GM10248 (cell line): ENCODE measurements at regions not wholly inside any gene's neighbourhood (a gene's known extent, or its start where the extent isn't known, plus 50 kb on each side); places are given as distances from the start of the nearest gene placed in this dataset.
A peak's percentile ranks its signal among the peaks of the same experiment; 100 is the strongest.

Source experiments
- CTCF ChIA-PET: fragments of 300-600 bp; sonication (Branson Sonifier 250); formaldehyde crosslinking; extraction: SDS; loops from one replicate; lab custom pipeline; 2021; ENCODE audit warnings: antibody characterized with exemption; lab: Yijun Ruan, JAX
- POLR2A ChIA-PET: fragments of 350-650 bp; sonication (Branson Sonifier 250); formaldehyde crosslinking; extraction: SDS; loops from one replicate; lab custom pipeline; 2020; ENCODE audit warnings: antibody characterized with exemption; lab: Yijun Ruan, JAX
- DNase-seq: peaks from one replicate; pipeline ENCODE4 v3.0.0; 2012; ENCODE audit errors: extremely low spot score
- CTCF ChIP-seq: IDR thresholded peaks from 2 replicates; pipeline ENCODE4 v1.5.1; 2012; ENCODE audit warnings: mild to moderate bottlenecking, low read depth; ENCODE audit errors: extremely low read depth, missing control alignments, control extremely low read depth

- CTCF ChIA-PET, result interaction anchor here (1.3 kb wide), 1 partner anchor 255 kb away, joined by 4 read pairs; no protein-coding TSS in a partner anchor
- TF ChIP-seq CTCF, result no peak
- DNase-seq, result no peak
- POLR2A ChIA-PET, result no interaction called here
These were observed 93.1 kb downstream of the NCR2 start for GRCh38 chr6:41428336-41428995.

DNA sequence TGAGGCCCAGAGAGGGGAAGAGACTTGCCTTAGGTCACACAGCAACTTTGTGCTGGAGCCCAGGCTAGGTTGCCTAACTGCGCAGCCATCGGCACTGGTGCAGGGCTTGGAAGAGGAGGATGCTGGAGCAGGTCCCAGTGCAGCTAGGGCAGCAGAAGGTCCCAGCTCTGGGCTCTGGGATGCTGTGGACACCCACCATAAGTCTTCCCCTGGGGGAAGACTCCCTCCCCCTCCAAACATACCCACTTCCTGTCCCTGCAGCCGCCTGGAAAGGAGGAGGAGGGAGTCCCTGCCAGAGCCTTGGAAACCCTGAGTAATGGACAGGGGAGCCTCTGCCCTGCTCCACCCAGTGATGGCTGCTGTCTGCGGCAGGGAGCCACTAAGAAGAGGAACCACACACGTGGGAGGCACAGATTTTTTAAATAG, 93.6 kb downstream of the NCR2 start:
- ChIA-PET POLR2A (no interaction called here), CTCF (interaction anchor here (1.3 kb wide), 1 partner anchor 254 kb away, joined by 4 read pairs; no protein-coding TSS in a partner anchor)
- no peak for TF ChIP-seq CTCF
- peak; percentile 49 for DNase-seq

DNA sequence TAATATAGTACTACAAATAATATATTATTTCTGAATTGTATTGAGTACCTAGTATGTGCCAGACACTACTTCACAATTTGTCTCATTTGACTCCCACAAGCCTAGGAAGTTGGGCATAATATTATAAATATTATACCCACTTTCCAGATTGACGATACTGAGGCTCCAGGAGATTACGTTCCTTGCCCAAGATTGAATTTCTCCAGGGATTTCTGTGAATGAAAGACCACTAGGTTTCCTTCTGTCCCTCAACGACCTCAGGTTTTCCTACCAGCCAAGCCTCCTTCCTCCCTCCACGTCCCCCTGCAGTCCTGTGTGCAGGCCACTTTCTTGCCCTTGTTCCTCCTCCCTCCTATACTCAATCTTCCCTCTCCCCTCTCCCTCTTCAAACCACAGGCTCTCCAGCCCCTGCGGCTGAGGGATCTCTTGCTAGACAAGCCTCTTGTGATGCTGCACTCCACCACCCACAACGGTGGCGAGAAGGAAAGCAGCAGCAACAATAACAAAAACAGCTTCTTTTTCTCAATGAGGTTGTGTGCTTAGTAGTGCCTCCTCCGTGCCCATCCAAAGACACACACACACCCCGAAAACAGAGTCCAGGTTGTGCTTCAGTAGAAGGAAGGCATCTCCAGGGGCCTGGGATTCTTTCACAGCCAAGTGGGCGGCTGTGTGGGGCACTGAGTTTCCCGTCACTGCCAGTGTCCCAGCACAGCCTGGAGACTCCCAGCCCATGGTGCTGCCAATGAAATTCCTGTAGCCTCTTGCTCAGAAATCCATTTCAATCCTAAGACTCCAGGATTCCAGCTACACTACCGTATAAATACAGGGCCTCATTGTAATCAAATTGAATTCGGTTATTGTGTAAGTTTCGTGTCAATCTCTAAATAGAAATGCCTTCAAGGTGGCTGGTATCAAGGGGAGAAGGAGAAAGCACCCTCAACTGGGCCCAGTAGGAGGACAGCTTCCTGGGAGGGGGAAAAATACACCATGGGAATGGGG, 94.4 kb downstream of the NCR2 start:
- POLR2A ChIA-PET, result no interaction called here
- no peak for DNase-seq
- no peak for TF ChIP-seq CTCF
- CTCF ChIA-PET, result no interaction called here

DNA sequence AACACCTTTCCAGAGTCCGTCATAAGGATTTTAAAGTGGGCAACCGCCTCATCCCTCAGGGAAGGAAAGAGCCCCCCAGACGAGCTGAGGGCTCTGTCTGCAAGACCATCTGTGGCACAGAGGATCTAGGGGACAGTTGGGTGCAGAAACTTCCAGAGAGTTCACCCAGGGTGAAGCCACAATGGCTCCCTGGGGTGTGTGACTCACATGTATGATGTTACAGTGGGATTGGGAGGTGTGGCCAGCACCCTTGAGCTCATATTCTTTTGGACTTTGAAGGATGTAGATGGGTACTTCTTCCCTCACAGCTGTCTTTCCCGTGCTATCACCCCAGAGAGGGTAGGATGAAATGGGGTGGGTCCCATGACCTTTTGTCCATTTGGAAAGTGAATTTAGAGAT, 95.5 kb downstream of the NCR2 start:
- no peak for TF ChIP-seq CTCF
- ChIA-PET POLR2A (no interaction called here), CTCF (interaction anchor here (1.4 to 1.5 kb wide), 2 partner anchors 9 to 11 kb away, joined by 3 read pairs; no protein-coding TSS in a partner anchor)
- DNase-seq, result no peak

- TF ChIP-seq CTCF, result no peak
- POLR2A ChIA-PET, result no interaction called here
- CTCF ChIA-PET, result interaction anchor here (1.4 kb wide), 1 partner anchor 10 kb away, joined by 3 read pairs; no protein-coding TSS in a partner anchor
- DNase-seq, result no peak
These were observed 96.9 kb downstream of the NCR2 start for GRCh38 chr6:41432280-41432679.

DNA sequence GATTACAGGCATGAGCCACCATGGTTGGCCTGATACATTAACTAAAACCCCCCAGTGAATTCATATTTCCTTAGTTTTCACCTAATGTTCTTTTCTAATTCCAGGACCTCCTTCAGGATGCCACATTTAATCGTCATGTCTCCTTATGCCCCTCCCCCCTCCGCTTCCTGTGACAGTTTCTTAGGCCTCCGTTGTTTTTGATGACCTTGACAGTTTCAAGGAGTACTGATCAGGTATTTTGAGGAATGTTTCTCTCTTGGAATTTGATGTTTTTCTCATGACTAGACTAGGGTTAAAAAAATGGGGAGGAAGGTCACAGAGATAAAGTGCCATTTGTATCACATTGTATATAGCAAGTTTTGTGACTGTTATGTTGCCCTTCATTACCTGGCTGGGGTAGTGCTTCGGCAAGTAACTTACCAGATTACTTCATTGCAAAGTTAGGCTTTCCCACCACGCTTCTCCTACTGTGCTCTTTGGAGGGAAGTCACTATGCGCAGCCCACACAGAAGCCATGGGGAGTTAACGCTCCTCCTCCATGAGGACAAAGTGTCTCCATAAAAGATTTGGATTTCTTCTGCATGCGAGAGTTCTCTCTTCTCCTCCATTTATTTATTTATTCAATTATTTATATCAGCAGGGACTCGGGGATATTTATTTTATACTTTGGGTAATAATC, 99.5 kb downstream of the NCR2 start:
- CTCF ChIA-PET, result interaction anchor here (1.5 kb wide), 1 partner anchor 13 kb away, joined by 6 read pairs; no protein-coding TSS in a partner anchor
- TF ChIP-seq CTCF, result no peak

More for the DNA sequence above, 99.5 kb downstream of the NCR2 start:
- DNase-seq, result no peak
- POLR2A ChIA-PET, result interaction anchor here (0.5 kb wide), 1 partner anchor 213 kb away, joined by 3 read pairs; no protein-coding TSS in a partner anchor
